Upper lobe of left lung (tissue), 6 donors: ENCODE measurements at regions not wholly inside any gene's neighbourhood (a gene's known extent, or its start where the extent isn't known, plus 50 kb on each side); places are given as distances from the start of the nearest gene placed in this dataset.
"Not testable (repeated sequence)": the region's sequence is repeated elsewhere in the genome, so short reads cannot be mapped to it uniquely, and the experiment has no call there.

Experiments
- ATAC-seq, 2 donors: fragments of 200-7000 bp; cut with Tn5 transposase; one replicate each; pipeline ENCODE4 v1.9.1; 2022; ENCODE audit warnings: mild to moderate bottlenecking in 2 of 2, moderate library complexity in 2 of 2; ENCODE audit not compliant: low FRiP score in 2 of 2
- DNase-seq, 2 donors: peaks; one replicate each; pipeline ENCODE4 v3.0.0-alpha.2; 2019 to 2020
- H3K27ac ChIP-seq, 4 donors: fragments of 200-600 bp; sonication (generic); one replicate each; pipeline ENCODE4 v1.5.1; 2016 to 2019
- H3K27me3 ChIP-seq, 4 donors: fragments of 200-600 bp; sonication (generic); one replicate each; pipeline ENCODE4 v1.5.1; 2017 to 2019
- H3K36me3 ChIP-seq, 4 donors: fragments of 200-600 bp; sonication (generic); one replicate each; pipeline ENCODE4 v1.5.1; 2016 to 2019
- H3K4me1 ChIP-seq, 4 donors: fragments of 200-600 bp; sonication (generic); one replicate each; pipeline ENCODE4 v1.5.1; 2018 to 2019
- H3K4me3 ChIP-seq, 4 donors: fragments of 200-600 bp; sonication (generic); one replicate each; pipeline ENCODE4 v1.5.1; 2017 to 2019; ENCODE audit warnings: mild to moderate bottlenecking in 2 of 4, moderate library complexity in 1 of 4
- H3K9me3 ChIP-seq, 4 donors: fragments of 200-600 bp; sonication (generic); one replicate each; pipeline ENCODE4 v1.5.1; 2018 to 2019
- CTCF ChIP-seq, 6 experiments: fragments of 450-650 bp in 4 of 6; fragments of 200-600 bp in 2 of 6; sonication (generic) in 2 of 6; IDR thresholded peaks; one replicate each; pipeline ENCODE4 v1.5.1; 2016 to 2019; ENCODE audit warnings: antibody characterized with exemption in 6 of 6
- EP300 ChIP-seq, 4 donors: sonication (generic); formaldehyde crosslinking; IDR thresholded peaks; one replicate each; pipeline ENCODE4 v1.5.1; 2017; ENCODE audit warnings: antibody characterized with exemption in 4 of 4, control low read depth in 2 of 4
- POLR2A ChIP-seq, 4 donors: fragments of 450-650 bp; IDR thresholded peaks; one replicate each; pipeline ENCODE4 v1.5.1; 2016 to 2017; ENCODE audit warnings: antibody characterized with exemption in 4 of 4, mild to moderate bottlenecking in 2 of 4
- POLR2AphosphoS5 ChIP-seq, 2 donors: sonication (generic); formaldehyde crosslinking; IDR thresholded peaks; one replicate each; pipeline ENCODE4 v1.5.1; 2017; ENCODE audit warnings: antibody characterized with exemption in 2 of 2
- WGBS, 2 donors: methylation state at CpG; one replicate each; pipeline ENCODE4 v1.1.5; 2017 to 2018; 5-methylcytosine and 5-hydroxymethylcytosine counted together
- donor health status: DM: no; HTN: no; CAD: no; lungs with moderate emphysema.
- donor health status: DM: no; HTN: yes; CAD: no; lungs with severe emphysema.

- no peaks in the 10 kb centered on the region for H3K9me3 ChIP-seq
- WGBS, 2 donors = 88 to 92% methylated on average over 1 of the region's 1 CpG
- DNase-seq (no peak), ATAC-seq (no peak)
- no peak overlapping the region for H3K27ac ChIP-seq
- H3K27me3 ChIP-seq = no peaks in the 10 kb centered on the region
- H3K4me1 ChIP-seq = no peaks in the 10 kb centered on the region
- H3K36me3 ChIP-seq = no peaks in the 10 kb centered on the region
- TF ChIP-seq POLR2AphosphoS5 (IDR thresholded peaks at IDR 0.05) = no peak
- TF ChIP-seq EP300 (IDR thresholded peaks at IDR 0.05) = no peak
- TF ChIP-seq POLR2A (IDR thresholded peaks at IDR 0.05) = no peak
- TF ChIP-seq CTCF (IDR thresholded peaks at IDR 0.05) = no peak
- H3K4me3 ChIP-seq = no peak overlapping the region
These were observed 190.9 kb upstream of the TBL1XR1 start for GRCh38 chr3:177388209-177388608.

GRCh38 chr3:177394231-177395024 lies 197.1 kb upstream of the TBL1XR1 start:
- DNase-seq, H3K27ac ChIP-seq, H3K27me3 ChIP-seq, ATAC-seq, H3K4me1 ChIP-seq, H3K36me3 ChIP-seq, H3K9me3 ChIP-seq: not testable (repeated sequence)
- WGBS, 2 donors = 64 to 96% methylated on average over 17 to 28 of the region's 33 CpGs
- H3K4me3 ChIP-seq = peak overlapping the region in 1 of 4 donors; percentile 10

GRCh38 chr3:177396733-177397132 lies 199.5 kb upstream of the TBL1XR1 start:
- Histone ChIP-seq H3K4me1 (no peaks in the 10 kb centered on the region), H3K27me3 (no peaks in the 10 kb centered on the region), H3K36me3 (no peaks in the 10 kb centered on the region), H3K27ac (no peak overlapping the region), H3K9me3 (no peaks in the 10 kb centered on the region), H3K4me3 (no peak overlapping the region)
- no peak for DNase-seq
- 74 to 75% methylated on average over 4 of the region's 4 CpGs for WGBS, 2 donors
- ATAC-seq = no peak
- no peak for TF ChIP-seq POLR2AphosphoS5 (IDR thresholded peaks at IDR 0.05)
- TF ChIP-seq POLR2A (IDR thresholded peaks at IDR 0.05) = no peak
- TF ChIP-seq EP300 (IDR thresholded peaks at IDR 0.05) = no peak
- no peak for TF ChIP-seq CTCF (IDR thresholded peaks at IDR 0.05)

- DNase-seq (no peak), ATAC-seq (no peak)
- H3K27ac ChIP-seq = no peak overlapping the region
- H3K9me3 ChIP-seq = no peaks in the 10 kb centered on the region
- H3K4me3 ChIP-seq = no peak overlapping the region
- H3K36me3 ChIP-seq = no peaks in the 10 kb centered on the region
- TF ChIP-seq CTCF (IDR thresholded peaks at IDR 0.05) (no peak), EP300 (IDR thresholded peaks at IDR 0.05) (no peak), POLR2A (IDR thresholded peaks at IDR 0.05) (no peak), POLR2AphosphoS5 (IDR thresholded peaks at IDR 0.05) (no peak)
- H3K4me1 ChIP-seq = no peaks in the 10 kb centered on the region
- no peaks in the 10 kb centered on the region for H3K27me3 ChIP-seq
- WGBS, 2 donors = 92 to 100% methylated on average over 1 of the region's 1 CpG
These were observed 204.1 kb upstream of the TBL1XR1 start for GRCh38 chr3:177401375-177401774.

GRCh38 chr3:177402533-177402932 lies 205.3 kb upstream of the TBL1XR1 start:
- no peaks in the 10 kb centered on the region for H3K36me3 ChIP-seq
- WGBS, 2 donors = 96% methylated on average over 3 of the region's 3 CpGs
- no peak overlapping the region for H3K4me3 ChIP-seq
- no peak for TF ChIP-seq CTCF (IDR thresholded peaks at IDR 0.05)
- no peak for TF ChIP-seq POLR2A (IDR thresholded peaks at IDR 0.05)
- no peak for TF ChIP-seq POLR2AphosphoS5 (IDR thresholded peaks at IDR 0.05)
- TF ChIP-seq EP300 (IDR thresholded peaks at IDR 0.05) = no peak
- no peaks in the 10 kb centered on the region for H3K27me3 ChIP-seq
- no peak overlapping the region for H3K27ac ChIP-seq
- no peaks in the 10 kb centered on the region for H3K4me1 ChIP-seq
- DNase-seq (no peak), ATAC-seq (no peak)
- no peaks in the 10 kb centered on the region for H3K9me3 ChIP-seq
